ENCODE measurements at regions not wholly inside any gene's neighbourhood (a gene's known extent, or its start where the extent isn't known, plus 50 kb on each side); places are given as distances from the start of the nearest gene placed in this dataset.
"Not testable (repeated sequence)": the region's sequence is repeated elsewhere in the genome, so short reads cannot be mapped to it uniquely, and the experiment has no call there.

DNA sequence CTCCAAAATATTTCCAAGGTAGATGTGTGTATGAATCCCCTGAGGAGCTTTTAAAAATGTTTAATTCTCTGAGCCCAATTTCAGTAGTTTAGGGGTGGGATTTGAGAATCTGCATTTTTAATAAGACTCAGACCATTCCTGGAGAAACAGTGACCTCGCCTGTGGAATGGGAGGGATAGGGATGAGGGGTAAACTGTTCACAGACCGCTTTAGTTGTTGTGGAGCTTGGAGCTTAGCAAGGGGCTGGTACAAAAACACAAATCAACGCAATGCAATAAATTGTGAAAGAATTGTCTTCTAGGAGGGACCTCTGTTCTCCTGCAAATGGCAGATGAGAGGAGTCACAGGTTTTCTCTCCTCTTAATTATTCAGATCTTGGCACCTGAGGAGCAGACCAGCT is 239.3 kb upstream of the SULF2 start:
- no peak overlapping the region for H3K27ac Mint-ChIP-seq
- no peaks in the 10 kb centered on the region for H3K36me3 Mint-ChIP-seq (ENCODE audit: low read depth)
- H3K4me1 Mint-ChIP-seq (ENCODE audit: low read depth): no peaks in the 10 kb centered on the region
- H3K4me3 Mint-ChIP-seq: no peak overlapping the region
- peaks cover 12% of the 10 kb centered on the region for H3K27me3 Mint-ChIP-seq (ENCODE audit: low read depth)
- no peaks in the 10 kb centered on the region for H3K9me3 Mint-ChIP-seq

GRCh38 chr20:48020696-48021095 is 235.4 kb upstream of the SULF2 start:
- peaks cover 12% of the 10 kb centered on the region for H3K27me3 Mint-ChIP-seq (ENCODE audit: low read depth)
- not testable (repeated sequence) for H3K9me3 Mint-ChIP-seq, H3K4me3 Mint-ChIP-seq

GRCh38 chr20:48019940-48020339 is 234.7 kb upstream of the SULF2 start:
- H3K27ac Mint-ChIP-seq: no peak overlapping the region
- peaks cover 12% of the 10 kb centered on the region for H3K27me3 Mint-ChIP-seq (ENCODE audit: low read depth)
- no peaks in the 10 kb centered on the region for H3K36me3 Mint-ChIP-seq (ENCODE audit: low read depth)
- H3K4me1 Mint-ChIP-seq (ENCODE audit: low read depth): no peaks in the 10 kb centered on the region
- no peak overlapping the region for H3K4me3 Mint-ChIP-seq
- H3K9me3 Mint-ChIP-seq: no peaks in the 10 kb centered on the region

More at GRCh38 chr20:48020696-48021095, 235.4 kb upstream of the SULF2 start:
- H3K4me1 Mint-ChIP-seq (ENCODE audit: low read depth); H3K36me3 Mint-ChIP-seq (ENCODE audit: low read depth); H3K27ac Mint-ChIP-seq: not testable (repeated sequence)

- Mint-ChIP-seq H3K4me3 (no peak overlapping the region), H3K27me3 (ENCODE audit: low read depth) (peaks cover 12% of the 10 kb centered on the region), H3K36me3 (ENCODE audit: low read depth) (no peaks in the 10 kb centered on the region), H3K4me1 (ENCODE audit: low read depth) (no peaks in the 10 kb centered on the region), H3K27ac (no peak overlapping the region), H3K9me3 (no peaks in the 10 kb centered on the region)
Observed at GRCh38 chr20:48019496-48019895, 234.2 kb upstream of the SULF2 start.

DNA sequence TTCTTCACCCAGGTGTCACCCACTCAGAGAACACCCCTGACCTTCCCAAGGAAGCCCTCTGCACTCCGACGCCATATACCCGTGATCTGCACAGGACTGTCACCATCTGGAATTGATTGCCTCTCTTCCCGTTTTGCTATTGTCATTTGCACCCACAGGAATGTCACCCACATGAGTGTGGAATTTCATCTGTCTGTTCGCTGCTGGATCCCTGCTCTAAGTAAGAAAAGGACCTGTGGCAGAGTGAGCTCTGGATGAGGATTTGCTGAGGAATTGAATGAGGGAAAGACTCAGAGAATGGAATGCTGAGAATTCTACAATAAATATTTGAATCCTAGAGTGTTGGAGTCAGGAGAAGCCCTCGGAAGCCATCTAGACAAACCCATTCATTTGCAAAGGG is 233.6 kb upstream of the SULF2 start:
- not testable (repeated sequence) for H3K27ac Mint-ChIP-seq; H3K4me1 Mint-ChIP-seq (ENCODE audit: low read depth); H3K36me3 Mint-ChIP-seq (ENCODE audit: low read depth); H3K4me3 Mint-ChIP-seq; H3K9me3 Mint-ChIP-seq
- H3K27me3 Mint-ChIP-seq (ENCODE audit: low read depth): peaks cover 12% of the 10 kb centered on the region

DNA sequence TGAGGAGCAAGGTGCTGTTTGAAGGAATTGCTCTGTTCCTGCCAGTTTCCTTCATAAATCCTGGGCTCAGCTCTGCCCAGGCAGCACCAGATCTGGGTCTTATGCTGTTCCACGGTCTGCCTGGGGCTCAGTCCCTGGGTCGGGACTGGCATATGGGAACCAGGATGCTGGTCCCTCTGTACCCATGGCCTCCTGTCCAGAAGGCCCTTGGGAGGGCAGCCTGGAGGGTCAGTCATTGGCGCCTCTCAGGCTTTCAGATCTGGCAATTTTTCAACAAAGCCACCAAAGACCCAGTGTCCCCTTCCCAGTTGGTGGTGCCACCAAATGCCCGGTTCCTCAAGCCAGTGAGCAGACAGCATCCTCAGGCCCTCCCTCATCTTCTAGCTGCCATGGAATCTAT is 232.7 kb upstream of the SULF2 start:
- no peak overlapping the region for H3K27ac Mint-ChIP-seq
- peaks cover 6% of the 10 kb centered on the region for H3K27me3 Mint-ChIP-seq (ENCODE audit: low read depth)
- no peak overlapping the region for H3K4me3 Mint-ChIP-seq
- no peaks in the 10 kb centered on the region for H3K4me1 Mint-ChIP-seq (ENCODE audit: low read depth)
- no peaks in the 10 kb centered on the region for H3K36me3 Mint-ChIP-seq (ENCODE audit: low read depth)
- H3K9me3 Mint-ChIP-seq: peaks cover 5% of the 10 kb centered on the region

GRCh38 chr20:48017509-48017908 is 232.2 kb upstream of the SULF2 start:
- no peak overlapping the region for H3K4me3 Mint-ChIP-seq
- H3K27me3 Mint-ChIP-seq (ENCODE audit: low read depth): peaks cover under 1% of the 10 kb centered on the region
- no peak overlapping the region for H3K27ac Mint-ChIP-seq
- peaks cover 8% of the 10 kb centered on the region for H3K9me3 Mint-ChIP-seq
- H3K36me3 Mint-ChIP-seq (ENCODE audit: low read depth): no peaks in the 10 kb centered on the region
- H3K4me1 Mint-ChIP-seq (ENCODE audit: low read depth): no peaks in the 10 kb centered on the region

GRCh38 chr20:48015943-48016723 is 230.9 kb upstream of the SULF2 start:
- no peaks in the 10 kb centered on the region for H3K27me3 Mint-ChIP-seq (ENCODE audit: low read depth)
- no peaks in the 10 kb centered on the region for H3K36me3 Mint-ChIP-seq (ENCODE audit: low read depth)
- H3K4me1 Mint-ChIP-seq (ENCODE audit: low read depth): no peaks in the 10 kb centered on the region
- no peak overlapping the region for H3K27ac Mint-ChIP-seq
- H3K9me3 Mint-ChIP-seq: peaks cover 8% of the 10 kb centered on the region
- H3K4me3 Mint-ChIP-seq: no peak overlapping the region

DNA sequence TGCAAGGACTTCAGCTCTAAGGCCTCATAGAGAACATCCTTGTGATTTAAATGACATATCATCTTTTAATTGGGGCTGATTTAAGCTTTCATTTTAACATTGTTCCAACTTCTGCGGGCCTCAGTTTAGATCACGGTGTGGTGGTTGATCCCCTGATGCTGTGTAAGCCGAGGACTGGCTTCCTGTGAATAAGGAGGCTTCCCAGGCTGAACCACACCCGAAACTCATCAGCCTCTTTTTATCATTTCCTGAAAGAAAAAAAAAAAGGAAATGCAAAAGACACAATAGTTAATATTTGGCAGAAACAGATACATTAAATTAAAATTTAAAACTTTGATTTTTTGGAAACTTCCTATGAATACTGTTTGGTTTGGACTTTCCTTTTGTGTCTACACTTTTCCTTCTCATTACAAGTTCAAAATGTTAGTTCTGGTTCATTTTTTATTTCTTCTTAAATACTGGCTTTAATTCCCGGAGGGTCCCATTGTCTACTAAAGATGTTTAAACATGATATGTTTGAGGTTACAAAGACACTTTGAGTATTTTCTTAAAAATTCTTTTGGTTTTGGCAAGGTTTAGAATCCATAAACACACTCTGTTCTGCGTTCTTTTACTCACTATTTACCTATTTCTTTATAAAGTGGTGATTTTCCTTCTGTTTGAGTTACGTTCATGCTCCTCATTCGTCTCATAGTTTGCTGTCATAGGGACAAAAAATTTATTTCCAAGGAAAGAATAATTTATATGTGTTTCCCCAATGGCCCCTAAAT is 230.0 kb upstream of the SULF2 start:
- H3K4me3 Mint-ChIP-seq: no peak overlapping the region
- peaks cover 8% of the 10 kb centered on the region for H3K9me3 Mint-ChIP-seq
- no peak overlapping the region for H3K27ac Mint-ChIP-seq
- no peaks in the 10 kb centered on the region for H3K36me3 Mint-ChIP-seq (ENCODE audit: low read depth)
- no peaks in the 10 kb centered on the region for H3K4me1 Mint-ChIP-seq (ENCODE audit: low read depth)
- H3K27me3 Mint-ChIP-seq (ENCODE audit: low read depth): no peaks in the 10 kb centered on the region

- Mint-ChIP-seq H3K9me3 (peaks cover 18% of the 10 kb centered on the region), H3K27ac (no peak overlapping the region), H3K4me1 (ENCODE audit: low read depth) (no peaks in the 10 kb centered on the region), H3K4me3 (no peak overlapping the region), H3K36me3 (ENCODE audit: low read depth) (no peaks in the 10 kb centered on the region), H3K27me3 (ENCODE audit: low read depth) (no peaks in the 10 kb centered on the region)
Observed at GRCh38 chr20:48012401-48012974, 227.2 kb upstream of the SULF2 start.

GRCh38 chr20:48011025-48011424 is 225.7 kb upstream of the SULF2 start:
- Mint-ChIP-seq H3K36me3 (ENCODE audit: low read depth) (no peaks in the 10 kb centered on the region), H3K27ac (no peak overlapping the region), H3K4me3 (no peak overlapping the region), H3K27me3 (ENCODE audit: low read depth) (no peaks in the 10 kb centered on the region), H3K4me1 (ENCODE audit: low read depth) (no peaks in the 10 kb centered on the region), H3K9me3 (peaks cover 20% of the 10 kb centered on the region)

DNA sequence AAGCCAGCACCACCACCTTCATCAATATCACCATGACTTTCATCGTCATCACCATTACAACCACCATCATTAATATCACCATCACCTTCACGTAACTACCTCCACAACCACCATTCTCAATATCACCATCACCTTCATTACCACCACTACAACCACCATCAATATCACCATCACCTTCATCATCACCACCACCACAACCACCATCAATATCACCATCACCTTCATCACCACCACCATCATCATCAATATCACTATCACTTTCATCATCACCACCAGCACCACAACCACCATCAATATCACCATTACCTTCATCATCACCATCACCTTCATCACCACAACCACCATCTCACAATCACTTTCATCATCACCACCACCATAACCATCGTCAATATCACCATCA is 225.3 kb upstream of the SULF2 start:
- no peaks in the 10 kb centered on the region for H3K36me3 Mint-ChIP-seq (ENCODE audit: low read depth)
- no peak overlapping the region for H3K27ac Mint-ChIP-seq
- no peaks in the 10 kb centered on the region for H3K4me1 Mint-ChIP-seq (ENCODE audit: low read depth)
- H3K4me3 Mint-ChIP-seq: no peak overlapping the region
- H3K27me3 Mint-ChIP-seq (ENCODE audit: low read depth): no peaks in the 10 kb centered on the region
- H3K9me3 Mint-ChIP-seq: peaks cover 21% of the 10 kb centered on the region

GRCh38 chr20:48008850-48009515 is 223.7 kb upstream of the SULF2 start:
- Mint-ChIP-seq H3K4me1 (ENCODE audit: low read depth) (no peaks in the 10 kb centered on the region), H3K27ac (no peak overlapping the region), H3K9me3 (peaks cover 29% of the 10 kb centered on the region), H3K27me3 (ENCODE audit: low read depth) (no peaks in the 10 kb centered on the region), H3K36me3 (ENCODE audit: low read depth) (no peaks in the 10 kb centered on the region), H3K4me3 (no peak overlapping the region)

DNA sequence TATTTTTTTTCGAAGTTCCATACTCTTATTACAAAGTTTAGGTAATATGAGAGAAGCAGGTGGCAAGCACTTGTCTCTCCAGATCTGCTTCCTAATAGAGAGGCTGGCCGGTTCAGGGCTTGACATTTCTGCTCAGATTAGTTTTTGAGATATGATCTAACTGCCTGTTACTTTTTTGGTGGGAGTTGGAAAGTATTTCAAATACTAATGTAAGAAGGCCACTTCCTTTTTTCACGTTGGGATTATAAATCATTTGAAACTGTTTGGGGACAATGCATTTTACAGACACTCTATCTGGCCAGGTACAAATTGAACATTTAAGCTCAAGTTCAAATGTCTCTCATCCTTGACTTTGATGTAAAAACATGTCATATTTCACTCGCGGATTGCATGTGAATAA is 222.1 kb upstream of the SULF2 start:
- Mint-ChIP-seq H3K36me3 (ENCODE audit: low read depth) (no peaks in the 10 kb centered on the region), H3K27ac (no peak overlapping the region), H3K9me3 (peaks cover 26% of the 10 kb centered on the region), H3K4me3 (no peak overlapping the region), H3K27me3 (ENCODE audit: low read depth) (no peaks in the 10 kb centered on the region), H3K4me1 (ENCODE audit: low read depth) (no peaks in the 10 kb centered on the region)

Data from T-helper 1 cell treated with Interleukin-12 subunit alpha and Interleukin-12 subunit beta and Interleukin-4 antibody, amounts not matched to agents 30 μg/mL and 1 μg/mL, for 36 hours (primary cell).